Smooth muscle cell (in vitro differentiated cells): ENCODE measurements at regions not wholly inside any gene's neighbourhood (a gene's known extent, or its start where the extent isn't known, plus 50 kb on each side); places are given as distances from the start of the nearest gene placed in this dataset.

Source experiments
- DNase-seq: peaks from one replicate; lab custom pipeline; 2025; ENCODE audit not compliant: unreplicated experiment; lab: John Stamatoyannopoulos, UW
- H2AFZ ChIP-seq: fragments of 200-600 bp; sonication (generic); 2 replicates; pipeline ENCODE4 v1.6.0; 2016; ENCODE audit warnings: antibody characterized with exemption, low read depth, mild to moderate bottlenecking
- H3F3A ChIP-seq: fragments of 200-600 bp; sonication (generic); 2 replicates; pipeline ENCODE4 v1.6.0; 2017; ENCODE audit warnings: antibody characterized with exemption, low read depth
- H3K27ac ChIP-seq: fragments of 200-600 bp; sonication (generic); 2 replicates; pipeline ENCODE4 v1.5.1; 2016; ENCODE audit warnings: low read depth, mild to moderate bottlenecking
- H3K27me3 ChIP-seq: fragments of 200-600 bp; sonication (generic); 2 replicates; pipeline ENCODE4 v1.6.1; 2016; ENCODE audit warnings: low read depth, mild to moderate bottlenecking
- H3K36me3 ChIP-seq: fragments of 200-600 bp; sonication (generic); 2 replicates; pipeline ENCODE4 v1.5.1; 2016; ENCODE audit warnings: low read depth
- H3K4me1 ChIP-seq: fragments of 200-600 bp; sonication (generic); 2 replicates; pipeline ENCODE4 v1.5.1; 2016; ENCODE audit warnings: low read depth
- H3K4me2 ChIP-seq: fragments of 200-600 bp; sonication (generic); 2 replicates; pipeline ENCODE4 v1.6.0; 2016; ENCODE audit warnings: mild to moderate bottlenecking
- H3K4me3 ChIP-seq: fragments of 200-600 bp; sonication (generic); 2 replicates; pipeline ENCODE4 v1.5.1; 2016; ENCODE audit warnings: mild to moderate bottlenecking
- H3K79me2 ChIP-seq: fragments of 200-600 bp; sonication (generic); 2 replicates; pipeline ENCODE4 v1.6.0; 2016; ENCODE audit warnings: low read depth, mild to moderate bottlenecking
- H3K9ac ChIP-seq: fragments of 200-600 bp; sonication (generic); 2 replicates; pipeline ENCODE4 v1.6.0; 2016; ENCODE audit warnings: low read depth
- H3K9me3 ChIP-seq: fragments of 200-600 bp; sonication (generic); replicated peaks from 2 replicates; pipeline ENCODE4 v1.5.1; 2016; ENCODE audit warnings: low read depth
- H4K20me1 ChIP-seq: fragments of 200-600 bp; sonication (generic); 2 replicates; pipeline ENCODE4 v1.6.0; 2016; ENCODE audit warnings: low read depth
- WGBS: methylation state at CpG from one replicate; pipeline ENCODE4 v1.1.7; 2016; ENCODE audit warnings: low lambda C conversion rate; 5-methylcytosine and 5-hydroxymethylcytosine counted together
- TF ChIP-seq, protein P1 (sequence below): fragments of 200-600 bp; sonication (generic); IDR thresholded peaks from 2 replicates; pipeline ENCODE4 v1.5.1; 2017; ENCODE audit warnings: borderline replicate concordance, mild to moderate bottlenecking, antibody characterized with exemption; ENCODE audit not compliant: insufficient read depth, poor library complexity, severe bottlenecking

DNA sequence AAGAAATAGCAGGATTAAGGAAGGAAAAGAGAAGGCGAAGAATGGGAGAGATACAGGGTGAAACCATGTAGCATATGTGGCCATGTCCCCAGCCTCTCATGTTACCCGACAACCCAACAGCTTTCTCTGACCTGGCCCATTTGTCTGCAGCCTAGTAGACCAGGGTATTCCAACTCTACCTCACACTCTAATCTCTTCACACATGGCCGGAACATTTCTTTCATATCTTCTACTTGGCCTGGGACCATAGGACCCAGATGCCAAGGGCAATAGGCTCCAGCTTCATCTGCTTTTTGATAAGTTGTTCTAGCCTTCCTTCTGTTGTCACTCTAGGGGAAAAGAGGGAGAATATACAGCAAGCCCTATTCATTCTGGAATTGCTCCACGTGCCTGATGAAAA is 95.0 kb upstream of the DPT start:
- TF ChIP-seq, protein P1, sequence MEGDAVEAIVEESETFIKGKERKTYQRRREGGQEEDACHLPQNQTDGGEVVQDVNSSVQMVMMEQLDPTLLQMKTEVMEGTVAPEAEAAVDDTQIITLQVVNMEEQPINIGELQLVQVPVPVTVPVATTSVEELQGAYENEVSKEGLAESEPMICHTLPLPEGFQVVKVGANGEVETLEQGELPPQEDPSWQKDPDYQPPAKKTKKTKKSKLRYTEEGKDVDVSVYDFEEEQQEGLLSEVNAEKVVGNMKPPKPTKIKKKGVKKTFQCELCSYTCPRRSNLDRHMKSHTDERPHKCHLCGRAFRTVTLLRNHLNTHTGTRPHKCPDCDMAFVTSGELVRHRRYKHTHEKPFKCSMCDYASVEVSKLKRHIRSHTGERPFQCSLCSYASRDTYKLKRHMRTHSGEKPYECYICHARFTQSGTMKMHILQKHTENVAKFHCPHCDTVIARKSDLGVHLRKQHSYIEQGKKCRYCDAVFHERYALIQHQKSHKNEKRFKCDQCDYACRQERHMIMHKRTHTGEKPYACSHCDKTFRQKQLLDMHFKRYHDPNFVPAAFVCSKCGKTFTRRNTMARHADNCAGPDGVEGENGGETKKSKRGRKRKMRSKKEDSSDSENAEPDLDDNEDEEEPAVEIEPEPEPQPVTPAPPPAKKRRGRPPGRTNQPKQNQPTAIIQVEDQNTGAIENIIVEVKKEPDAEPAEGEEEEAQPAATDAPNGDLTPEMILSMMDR: no peak
- no peak overlapping the region for H2AFZ ChIP-seq
- H3K27me3 ChIP-seq: no peaks in the 10 kb centered on the region
- no peak overlapping the region for H3K27ac ChIP-seq
- no peaks in the 10 kb centered on the region for H3K79me2 ChIP-seq
- H3K4me2 ChIP-seq: no peak overlapping the region
- no peaks in the 10 kb centered on the region for H3K36me3 ChIP-seq
- no peaks in the 10 kb centered on the region for H3K9me3 ChIP-seq
- peaks cover 4% of the 10 kb centered on the region for H3F3A ChIP-seq
- 96% methylated on average over 4 of the region's 4 CpGs for WGBS
- DNase-seq: no peak
- no peaks in the 10 kb centered on the region for H4K20me1 ChIP-seq
- no peaks in the 10 kb centered on the region for H3K4me1 ChIP-seq
- H3K4me3 ChIP-seq: no peak overlapping the region
- no peak overlapping the region for H3K9ac ChIP-seq

DNA sequence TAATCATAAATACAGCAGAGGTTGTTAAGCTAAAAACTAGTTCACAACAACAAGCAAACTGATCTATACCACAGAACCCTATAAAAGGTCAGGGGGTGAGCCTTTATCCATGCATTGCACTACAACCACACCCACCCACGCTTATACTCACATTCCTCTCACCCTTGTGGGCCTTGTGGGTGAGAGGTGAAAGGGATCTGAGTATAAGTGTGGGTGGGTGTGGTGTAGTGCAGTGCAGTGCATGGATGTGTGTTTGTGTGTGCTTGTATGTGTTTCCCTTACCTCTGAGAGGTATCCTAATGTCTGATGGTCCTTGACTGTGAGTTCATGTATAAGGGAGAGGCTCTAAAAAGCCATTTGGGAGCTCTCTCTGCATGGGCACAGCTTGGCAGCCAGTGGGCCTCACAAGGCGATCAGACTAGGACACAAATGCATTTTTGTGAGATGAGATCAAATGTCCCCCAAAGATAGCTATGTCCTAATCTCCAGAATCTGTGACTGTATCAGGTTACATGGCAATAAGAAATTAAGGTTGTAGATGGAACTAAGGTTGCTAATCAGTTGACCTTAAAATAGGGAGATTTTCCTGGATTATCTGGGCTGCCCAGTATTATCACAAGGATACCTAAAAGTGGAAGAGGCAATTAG is 95.5 kb upstream of the DPT start:
- Histone ChIP-seq H3K27ac (no peak overlapping the region), H3K4me1 (peaks cover 1% of the 10 kb centered on the region), H3K9ac (no peak overlapping the region), H2AFZ (no peak overlapping the region), H3F3A (peaks cover 4% of the 10 kb centered on the region), H3K4me2 (no peak overlapping the region), H3K9me3 (no peaks in the 10 kb centered on the region), H3K36me3 (no peaks in the 10 kb centered on the region), H3K4me3 (no peak overlapping the region), H3K27me3 (no peaks in the 10 kb centered on the region), H4K20me1 (no peaks in the 10 kb centered on the region), H3K79me2 (no peaks in the 10 kb centered on the region)
- TF ChIP-seq, protein P1: no peak
- WGBS: 84% methylated on average over 2 of the region's 2 CpGs
- DNase-seq: no peak

DNA sequence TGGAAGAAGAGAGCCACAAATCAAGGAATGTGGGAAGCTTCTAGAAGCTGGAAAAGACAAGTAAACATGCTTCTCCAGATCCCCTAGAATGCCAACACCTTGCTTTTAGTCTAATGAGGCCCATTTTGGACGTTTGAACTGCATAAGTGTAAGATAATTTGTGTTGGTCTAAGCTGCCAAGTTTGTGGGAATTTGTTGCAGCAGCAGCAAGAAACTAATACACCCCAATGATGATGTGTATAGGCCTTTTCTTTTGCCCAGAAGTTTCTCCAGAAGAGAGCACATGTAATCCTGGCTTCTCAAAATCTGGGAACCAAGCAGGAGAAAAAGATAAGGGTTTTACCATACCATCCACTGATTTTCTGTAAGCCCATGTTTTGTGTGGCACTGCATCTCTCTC is 96.1 kb upstream of the DPT start:
- H3K36me3 ChIP-seq: no peaks in the 10 kb centered on the region
- no peaks in the 10 kb centered on the region for H4K20me1 ChIP-seq
- no peak overlapping the region for H3K4me3 ChIP-seq
- H3K4me2 ChIP-seq: no peak overlapping the region
- H3K4me1 ChIP-seq: peaks cover 7% of the 10 kb centered on the region
- H3K9me3 ChIP-seq: no peaks in the 10 kb centered on the region
- no peak overlapping the region for H2AFZ ChIP-seq
- WGBS: 50% methylated on average over 1 of the region's 1 CpG
- H3K27ac ChIP-seq: no peak overlapping the region
- peaks cover 4% of the 10 kb centered on the region for H3F3A ChIP-seq
- no peaks in the 10 kb centered on the region for H3K27me3 ChIP-seq
- no peaks in the 10 kb centered on the region for H3K79me2 ChIP-seq
- TF ChIP-seq, protein P1: no peak
- no peak overlapping the region for H3K9ac ChIP-seq
- DNase-seq: no peak

DNA sequence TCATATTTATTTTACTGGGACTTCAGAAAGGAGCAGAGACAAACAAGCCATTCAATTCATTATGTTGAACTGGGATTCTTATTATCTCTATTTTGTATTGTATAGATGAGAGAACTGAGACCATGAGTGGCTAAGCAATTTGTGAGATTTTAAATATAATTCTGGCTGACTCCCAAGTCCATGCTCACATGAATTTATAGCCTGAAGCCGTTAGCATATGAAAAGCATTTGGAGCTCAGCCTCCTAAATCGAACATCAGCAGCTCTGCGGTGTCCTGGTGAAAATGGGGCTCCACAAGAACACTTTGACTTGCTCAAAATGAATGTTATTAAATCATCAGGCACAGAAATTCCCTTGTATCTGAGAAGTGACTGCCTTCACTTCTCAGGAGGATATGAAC is 96.8 kb upstream of the DPT start:
- WGBS: 90% methylated on average over 3 of the region's 3 CpGs

More for the DNA sequence above, 96.8 kb upstream of the DPT start:
- Histone ChIP-seq H3K9ac (no peak overlapping the region), H3K4me2 (no peak overlapping the region), H3K27ac (no peak overlapping the region), H3K4me3 (no peak overlapping the region), H3K27me3 (no peaks in the 10 kb centered on the region), H2AFZ (no peak overlapping the region), H3F3A (peaks cover 4% of the 10 kb centered on the region), H3K9me3 (no peaks in the 10 kb centered on the region), H3K79me2 (no peaks in the 10 kb centered on the region), H3K4me1 (peaks cover 7% of the 10 kb centered on the region), H3K36me3 (no peaks in the 10 kb centered on the region), H4K20me1 (no peaks in the 10 kb centered on the region)
- TF ChIP-seq, protein P1: no peak
- DNase-seq: no peak
